ENCODE measurements at regions not wholly inside any gene's neighbourhood (a gene's known extent, or its start where the extent isn't known, plus 50 kb on each side); places are given as distances from the start of the nearest gene placed in this dataset.

- no peak for DNase-seq (ENCODE audit: low read depth in 3 of 3, low spot score in 1 of 3)
Observed at GRCh38 chr4:98765771-98766170, 107.4 kb upstream of the TSPAN5 start.

GRCh38 chr4:98758182-98758581 is 99.8 kb upstream of the TSPAN5 start:
- no peak for DNase-seq (ENCODE audit: low read depth in 3 of 3, low spot score in 1 of 3)

GRCh38 chr4:98754736-98755135 is 96.3 kb upstream of the TSPAN5 start:
- no peak for DNase-seq (ENCODE audit: low read depth in 3 of 3, low spot score in 1 of 3)

GRCh38 chr4:98749206-98749605 is 90.8 kb upstream of the TSPAN5 start:
- DNase-seq (ENCODE audit: low read depth in 3 of 3, low spot score in 1 of 3) = no peak

- DNase-seq (ENCODE audit: low read depth in 3 of 3, low spot score in 1 of 3) = no peak
Observed at GRCh38 chr4:98748609-98749008, 90.2 kb upstream of the TSPAN5 start.

- DNase-seq (ENCODE audit: low read depth in 3 of 3, low spot score in 1 of 3) = no peak
Observed at GRCh38 chr4:98747393-98748091, 89.1 kb upstream of the TSPAN5 start.

GRCh38 chr4:98746936-98747335 is 88.5 kb upstream of the TSPAN5 start:
- DNase-seq (ENCODE audit: low read depth in 3 of 3, low spot score in 1 of 3) = no peak

GRCh38 chr4:98746530-98746929 is 88.1 kb upstream of the TSPAN5 start:
- DNase-seq (ENCODE audit: low read depth in 3 of 3, low spot score in 1 of 3) = no peak

- no peak for DNase-seq (ENCODE audit: low read depth in 3 of 3, low spot score in 1 of 3)
Observed at GRCh38 chr4:98745366-98745765, 87.0 kb upstream of the TSPAN5 start.

GRCh38 chr4:98744372-98745150 is 86.2 kb upstream of the TSPAN5 start:
- DNase-seq (ENCODE audit: low read depth in 3 of 3, low spot score in 1 of 3) = no peak

- DNase-seq (ENCODE audit: low read depth in 3 of 3, low spot score in 1 of 3) = no peak
Observed at GRCh38 chr4:98741952-98742351, 83.5 kb upstream of the TSPAN5 start.

GRCh38 chr4:98739751-98740150 is 81.3 kb upstream of the TSPAN5 start:
- no peak for DNase-seq (ENCODE audit: low read depth in 3 of 3, low spot score in 1 of 3)

- no peak for DNase-seq (ENCODE audit: low read depth in 3 of 3, low spot score in 1 of 3)
Observed at GRCh38 chr4:98733601-98734000, 75.2 kb upstream of the TSPAN5 start.

- no peak for DNase-seq (ENCODE audit: low read depth in 3 of 3, low spot score in 1 of 3)
Observed at GRCh38 chr4:98728871-98729270, 70.5 kb upstream of the TSPAN5 start.

- DNase-seq (ENCODE audit: low read depth in 3 of 3, low spot score in 1 of 3) = no peak
Observed at GRCh38 chr4:98728433-98728832, 70.0 kb upstream of the TSPAN5 start.

GRCh38 chr4:98722000-98722399 is 63.6 kb upstream of the TSPAN5 start:
- no peak for DNase-seq (ENCODE audit: low read depth in 3 of 3, low spot score in 1 of 3)

- no peak for DNase-seq (ENCODE audit: low read depth in 3 of 3, low spot score in 1 of 3)
Observed at GRCh38 chr4:98720871-98721480, 62.6 kb upstream of the TSPAN5 start.

GRCh38 chr4:98716796-98717195 is 58.4 kb upstream of the TSPAN5 start:
- no peak for DNase-seq (ENCODE audit: low read depth in 3 of 3, low spot score in 1 of 3)

GRCh38 chr4:98712607-98713006 is 54.2 kb upstream of the TSPAN5 start:
- no peak for DNase-seq (ENCODE audit: low read depth in 3 of 3, low spot score in 1 of 3)

GRCh38 chr4:98711526-98711925 is 53.1 kb upstream of the TSPAN5 start:
- DNase-seq (ENCODE audit: low read depth in 3 of 3, low spot score in 1 of 3) = no peak

GRCh38 chr4:98710831-98711230 is 52.4 kb upstream of the TSPAN5 start:
- no peak for DNase-seq (ENCODE audit: low read depth in 3 of 3, low spot score in 1 of 3)
